ENCODE measurements at regions not wholly inside any gene's neighbourhood (a gene's known extent, or its start where the extent isn't known, plus 50 kb on each side); places are given as distances from the start of the nearest gene placed in this dataset.

DNA sequence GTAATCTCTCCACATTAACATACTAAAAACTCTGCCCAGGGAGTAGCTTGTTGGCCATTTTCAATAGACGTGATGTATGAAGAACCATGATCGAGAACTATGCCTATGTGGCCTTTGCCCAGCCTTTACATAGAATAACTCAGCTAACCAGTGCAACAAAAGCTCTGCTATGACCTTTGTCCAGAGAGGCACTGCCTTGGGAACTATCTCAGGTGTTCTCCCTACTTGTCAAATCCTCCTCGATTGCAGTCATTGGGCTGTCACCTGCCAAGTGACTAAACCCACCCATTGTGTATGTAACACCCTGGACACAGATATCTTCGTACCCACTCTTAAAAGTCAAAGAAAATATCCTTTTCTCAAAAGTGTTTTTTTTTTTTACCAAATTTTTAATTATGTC is 610.3 kb upstream of the GALNTL6 start:
- DNase-seq (ENCODE audit: extremely low read depth, low read depth), result no peak

DNA sequence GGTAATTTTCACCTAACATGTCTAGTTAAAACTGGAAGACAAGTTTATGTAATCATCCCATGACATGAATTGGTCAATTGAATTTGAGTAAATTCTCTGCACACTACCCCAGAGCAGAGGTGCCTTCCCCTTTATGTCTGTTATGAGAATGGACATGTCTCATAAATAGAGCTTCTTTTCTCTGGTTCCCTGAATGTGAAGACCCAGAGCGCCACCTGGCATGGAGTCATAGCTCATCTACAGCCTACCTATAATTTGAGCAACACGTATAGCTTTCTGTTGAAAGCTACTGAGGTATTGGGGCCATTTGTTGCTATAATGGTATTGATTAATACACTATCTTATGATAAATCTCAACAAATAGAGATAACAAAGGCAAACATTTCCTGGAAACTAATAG is 626.5 kb upstream of the GALNTL6 start:
- peak; percentile 2 for DNase-seq (ENCODE audit: extremely low read depth, low read depth)

DNA sequence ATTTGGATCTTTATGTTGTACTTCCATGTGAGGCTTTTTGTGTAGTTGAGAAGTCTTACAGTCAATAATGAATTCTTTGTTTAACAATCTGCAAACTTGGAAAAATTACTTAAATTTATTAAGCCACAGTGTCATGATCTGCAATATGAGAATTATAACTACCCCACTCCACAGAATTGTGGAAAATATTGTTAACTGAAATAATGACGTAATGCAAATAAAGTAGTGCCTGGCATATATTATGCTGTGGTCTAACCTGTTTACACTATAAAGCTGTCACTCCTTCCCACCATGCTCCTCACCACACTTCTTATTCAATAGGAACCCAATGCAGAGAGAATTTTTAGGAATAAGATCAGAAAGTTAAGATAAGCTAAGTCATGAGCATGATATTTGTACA is 632.1 kb upstream of the GALNTL6 start:
- DNase-seq (ENCODE audit: extremely low read depth, low read depth), result no peak

DNA sequence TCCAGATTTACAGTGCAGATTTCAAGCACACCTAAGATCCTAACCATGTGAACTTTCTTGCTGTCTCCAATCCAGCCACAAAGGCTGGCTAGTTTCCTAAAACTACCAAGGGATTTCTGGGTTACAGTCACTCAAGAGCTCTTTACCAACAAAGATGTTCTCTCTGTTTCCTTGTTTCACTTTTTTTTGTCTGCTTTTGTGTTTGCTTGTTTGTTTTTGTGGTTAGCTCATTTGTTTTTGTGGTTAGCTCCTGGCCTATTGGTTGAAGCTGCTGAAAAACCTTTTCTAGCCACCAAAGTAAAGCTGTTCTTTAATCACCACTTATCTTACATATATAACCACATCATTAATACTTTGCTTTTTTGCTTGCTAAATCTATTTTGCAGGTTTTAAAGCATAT is 642.5 kb upstream of the GALNTL6 start:
- no peak for DNase-seq (ENCODE audit: extremely low read depth, low read depth)

DNA sequence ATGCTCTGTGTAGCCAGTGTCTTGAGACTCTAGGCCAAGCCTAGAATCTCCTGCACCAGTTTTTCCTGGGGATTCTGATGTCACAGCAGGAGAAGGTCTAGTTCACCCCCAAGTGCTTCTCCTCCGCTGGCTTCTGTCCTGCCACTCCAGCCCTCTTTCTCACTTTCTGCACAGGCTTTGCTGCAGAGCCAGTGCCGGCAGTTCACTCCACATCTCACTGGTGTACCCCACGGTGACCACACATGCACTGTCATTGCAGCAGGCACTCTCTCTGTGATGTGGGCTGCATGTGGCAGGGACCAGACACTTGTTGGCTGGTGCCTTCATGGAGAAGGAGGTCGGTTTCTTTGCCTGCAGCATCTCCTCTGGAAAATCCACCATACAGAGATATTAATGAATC is 643.8 kb upstream of the GALNTL6 start:
- no peak for DNase-seq (ENCODE audit: extremely low read depth, low read depth)

DNA sequence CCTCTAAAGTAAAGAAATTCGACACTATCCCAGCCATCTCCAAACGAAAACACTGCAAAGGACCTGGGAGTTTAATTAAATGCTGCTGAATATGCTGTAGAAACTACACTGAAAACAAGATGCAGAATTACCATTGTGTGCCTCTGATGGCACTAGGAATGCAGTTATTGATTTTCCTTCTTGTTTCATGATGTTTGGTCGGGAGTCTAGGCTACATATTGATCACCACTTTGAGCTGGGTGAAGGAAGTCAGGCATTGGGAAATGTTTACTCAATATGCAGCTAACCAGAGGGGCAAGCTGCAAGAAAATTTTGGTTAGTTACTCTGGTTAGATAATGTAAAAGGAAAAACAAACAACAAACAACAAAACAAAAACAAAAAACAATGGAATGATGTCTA is 650.7 kb upstream of the GALNTL6 start:
- DNase-seq (ENCODE audit: extremely low read depth, low read depth), result no peak

DNA sequence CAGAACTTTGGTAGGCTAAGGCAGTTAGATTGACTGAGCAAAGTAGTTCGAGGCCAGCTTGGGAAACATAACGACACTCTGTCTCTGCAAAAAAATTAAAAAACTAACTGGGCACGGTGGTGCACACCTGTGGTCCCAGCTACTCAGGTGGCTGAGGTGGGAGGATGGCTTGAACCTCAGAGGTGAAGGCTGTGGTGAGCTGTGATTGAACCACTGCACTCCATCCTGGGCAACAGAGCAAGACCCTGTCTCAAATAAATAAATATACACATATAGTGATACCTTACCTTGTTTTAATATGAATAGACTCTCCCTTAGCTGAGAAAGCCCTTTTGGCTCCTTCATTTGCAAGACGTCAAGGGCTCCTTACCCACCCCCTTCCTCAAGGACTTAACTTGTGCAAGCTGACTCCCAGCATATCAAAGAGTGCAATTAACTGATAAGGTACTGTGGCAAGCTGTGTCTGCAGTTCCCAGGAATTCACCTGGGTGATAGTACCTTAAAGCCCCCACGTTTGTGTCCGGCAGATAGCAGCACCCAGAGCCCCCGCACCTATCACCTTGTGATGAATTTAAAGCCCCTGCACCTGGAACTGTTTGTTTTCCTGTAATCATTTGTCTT is 655.6 kb upstream of the GALNTL6 start:
- no peak for DNase-seq (ENCODE audit: extremely low read depth, low read depth)

DNA sequence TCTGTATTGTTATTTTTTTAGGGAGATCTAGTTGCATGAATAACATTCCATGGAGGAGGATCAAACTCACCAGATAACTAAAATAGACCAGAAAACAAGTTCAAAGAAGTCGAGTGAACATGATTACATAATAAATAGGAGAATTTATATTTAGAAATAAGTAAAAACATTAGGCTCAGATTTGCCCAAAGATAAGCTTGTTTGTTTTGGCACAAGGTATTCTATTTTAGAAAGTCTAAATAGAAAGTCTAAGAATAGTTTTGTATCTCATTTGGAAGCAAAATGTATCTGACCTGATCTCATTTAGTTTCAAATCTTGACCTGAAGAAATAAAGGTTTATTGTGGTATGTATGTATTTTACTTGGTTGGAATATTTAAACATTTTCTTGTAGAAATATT is 670.6 kb upstream of the GALNTL6 start:
- no peak for DNase-seq (ENCODE audit: extremely low read depth, low read depth)

DNA sequence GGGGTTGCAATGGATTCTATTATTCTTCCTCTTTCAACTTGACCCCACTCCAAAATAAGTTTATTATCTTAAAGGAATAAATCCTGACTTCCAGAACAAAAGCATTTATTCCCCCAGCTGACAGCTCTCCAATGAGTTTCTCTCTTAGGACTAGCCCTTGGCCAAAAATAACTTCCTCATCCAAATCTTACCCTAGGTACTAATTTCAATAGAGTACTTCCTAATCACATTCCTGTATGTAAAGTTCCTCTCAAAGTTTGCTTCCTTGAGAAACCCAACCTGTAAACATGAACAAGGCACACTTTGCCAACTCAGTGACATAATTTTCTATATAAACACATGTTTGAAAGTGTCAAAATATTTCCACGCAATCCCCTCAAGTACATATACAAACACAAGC is 671.2 kb upstream of the GALNTL6 start:
- DNase-seq (ENCODE audit: extremely low read depth, low read depth), result no peak

DNA sequence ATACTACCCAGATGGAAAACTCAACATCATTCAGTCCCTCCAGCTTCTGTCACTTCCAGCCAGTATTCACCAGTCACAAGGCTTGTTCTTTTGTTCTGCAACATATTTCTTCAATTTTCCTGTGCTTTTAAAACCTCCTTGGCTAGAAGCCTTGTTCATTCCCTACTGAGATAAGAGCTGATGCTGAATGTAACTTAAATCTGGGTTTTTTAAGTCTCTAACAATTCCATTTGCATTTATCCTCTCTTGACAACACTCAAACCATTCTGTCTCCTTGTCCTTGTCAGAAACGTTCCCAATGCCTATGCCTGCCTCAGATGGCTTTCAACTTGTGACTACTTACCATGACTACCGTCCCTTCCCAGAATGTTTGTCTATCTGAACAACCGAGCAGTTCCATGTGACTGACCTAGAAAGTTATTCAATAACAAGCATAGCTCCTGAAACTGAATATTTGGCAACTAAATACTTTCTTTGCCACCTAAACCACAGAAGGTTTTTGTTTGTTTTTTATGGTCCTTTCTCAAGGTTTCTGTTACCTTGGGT is 682.9 kb upstream of the GALNTL6 start:
- no peak for DNase-seq (ENCODE audit: extremely low read depth, low read depth)

DNA sequence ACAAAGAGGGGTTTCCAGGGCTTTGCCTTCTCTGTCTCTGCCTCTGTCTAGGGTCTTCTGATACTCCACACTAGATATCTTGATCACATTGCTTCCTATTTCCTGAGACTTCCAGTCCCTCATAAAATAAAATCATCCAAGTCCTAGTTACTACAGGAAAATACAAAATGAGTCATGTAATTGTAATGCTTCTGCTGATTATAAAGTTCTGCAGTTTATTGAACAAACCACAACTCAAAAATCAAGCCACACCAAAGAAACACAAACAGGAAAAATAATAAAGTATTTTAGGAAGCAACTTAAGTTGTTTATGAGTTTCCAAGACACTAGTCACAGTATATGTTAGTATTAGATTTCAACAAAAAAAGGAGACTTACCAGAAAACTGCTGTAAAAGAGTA is 695.1 kb upstream of the GALNTL6 start:
- no peak for DNase-seq (ENCODE audit: extremely low read depth, low read depth)

DNA sequence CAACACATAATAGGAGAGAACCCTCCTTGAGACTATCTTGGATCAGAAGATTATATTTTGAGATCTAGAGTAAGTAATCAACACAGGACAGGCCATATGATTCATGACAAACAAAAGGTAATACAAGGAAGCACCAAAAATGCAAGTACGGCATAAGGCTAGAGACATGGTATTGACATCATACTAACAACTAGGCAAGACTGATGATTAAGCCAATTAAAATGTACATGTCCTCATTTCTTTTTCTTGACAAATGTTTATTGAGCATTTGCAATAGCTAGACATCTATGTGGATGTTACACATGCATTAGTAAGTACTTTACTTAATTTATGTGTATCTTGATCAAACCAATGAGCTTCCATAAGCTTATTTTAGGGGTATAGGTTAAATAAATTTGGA is 695.7 kb upstream of the GALNTL6 start:
- DNase-seq (ENCODE audit: extremely low read depth, low read depth), result no peak

DNA sequence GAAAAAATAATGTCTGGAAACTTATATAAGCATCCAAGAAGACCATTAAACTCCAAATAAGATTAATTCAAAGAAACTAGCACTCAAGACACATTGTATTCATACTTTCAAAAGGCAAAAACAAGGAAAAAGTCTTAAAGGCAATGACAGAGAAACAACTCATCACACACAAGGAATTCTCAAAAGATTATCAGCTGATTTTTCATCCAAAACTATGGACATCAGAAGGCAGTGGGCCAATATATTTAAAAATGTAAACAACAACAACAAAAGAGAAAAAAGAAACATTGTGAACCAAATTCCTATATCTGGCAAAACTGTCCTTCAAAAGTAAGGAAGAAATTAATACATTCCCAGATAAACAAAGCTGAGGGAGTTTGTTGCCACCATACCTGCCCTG is 711.4 kb upstream of the GALNTL6 start:
- no peak for DNase-seq (ENCODE audit: extremely low read depth, low read depth)

DNA sequence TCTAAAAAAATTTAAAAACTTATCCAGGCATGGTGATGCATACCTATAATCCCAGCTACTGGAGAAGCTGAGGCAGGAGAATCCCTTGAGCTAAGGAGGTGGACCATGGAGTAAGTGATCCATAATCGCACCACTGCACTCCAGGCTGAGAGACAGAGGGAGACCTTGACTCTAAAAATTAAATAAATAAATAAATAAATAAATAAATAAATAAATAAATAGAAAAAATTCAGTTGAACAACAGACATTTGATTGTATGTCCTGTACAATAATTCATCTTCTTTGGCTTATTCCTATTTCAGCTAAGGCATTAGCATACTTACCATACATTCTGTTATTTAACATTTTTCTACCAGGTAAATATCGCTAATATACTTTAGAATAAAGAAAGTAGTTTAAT is 726.1 kb upstream of the GALNTL6 start:
- no peak for DNase-seq (ENCODE audit: extremely low read depth, low read depth)

DNA sequence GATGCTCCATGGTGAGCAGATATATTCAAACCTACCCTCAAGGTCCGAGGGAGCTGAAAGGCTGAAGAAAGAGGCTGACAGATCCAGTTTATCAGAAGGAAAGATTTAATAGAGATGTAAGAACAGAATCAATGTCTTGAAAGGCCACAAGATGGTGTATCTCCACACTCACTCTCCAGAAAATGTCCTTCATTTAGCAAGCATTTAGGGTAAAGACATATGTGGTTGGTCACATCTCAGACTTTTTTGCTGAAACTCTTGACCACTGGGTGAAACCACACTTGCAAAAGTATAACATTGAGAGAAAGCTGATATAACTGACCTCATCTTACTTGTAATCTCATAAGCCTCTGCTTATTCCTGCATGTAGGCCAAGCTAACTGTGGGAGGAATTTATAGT is 745.8 kb upstream of the GALNTL6 start:
- no peak for DNase-seq (ENCODE audit: extremely low read depth, low read depth)

DNA sequence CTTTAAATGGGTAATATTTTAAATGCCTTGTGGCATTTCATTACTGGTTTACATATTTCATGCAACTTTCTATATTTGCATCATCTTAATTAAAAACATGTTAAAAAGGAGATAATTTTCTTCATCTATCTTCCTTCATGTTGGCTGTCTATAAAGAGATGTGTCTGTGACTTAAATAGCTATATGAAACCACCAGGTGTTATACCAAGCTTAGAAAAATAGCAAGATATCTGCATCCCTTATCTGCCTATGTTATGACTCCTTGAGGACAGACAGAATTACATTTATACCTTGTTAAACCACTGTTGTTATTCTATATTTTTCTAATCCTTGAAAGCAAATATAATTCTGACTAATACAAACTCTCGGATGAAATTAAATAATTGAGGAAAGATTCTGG is 763.8 kb upstream of the GALNTL6 start:
- DNase-seq (ENCODE audit: extremely low read depth, low read depth), result no peak

DNA sequence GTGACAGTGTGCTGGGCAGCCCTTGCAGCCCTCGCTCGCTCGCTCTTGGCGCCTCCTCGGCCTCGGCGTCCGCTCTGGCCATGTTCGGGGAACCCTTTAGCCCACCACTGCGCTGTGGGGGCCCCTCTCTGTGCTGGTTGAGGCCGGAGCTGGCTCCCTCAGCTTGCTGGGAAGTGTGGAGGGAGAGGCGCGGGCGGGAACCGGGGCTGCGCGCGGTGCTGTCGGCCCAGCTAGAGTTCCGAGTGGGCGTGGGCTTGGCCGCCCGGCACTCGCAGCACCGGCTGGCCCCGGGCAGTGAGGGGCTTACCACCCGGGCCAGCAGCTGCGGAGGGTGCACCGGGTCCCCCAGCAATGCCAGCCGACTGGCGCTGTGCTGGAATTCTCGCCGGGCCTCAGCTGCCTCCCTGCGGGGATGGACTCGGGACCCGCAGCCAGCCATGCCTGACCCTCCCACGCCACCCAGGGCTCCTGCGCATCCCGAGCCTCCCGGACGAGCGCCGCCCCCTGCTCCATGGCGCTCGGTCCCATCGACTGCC is 770.1 kb upstream of the GALNTL6 start:
- DNase-seq (ENCODE audit: extremely low read depth, low read depth), result no peak

DNA sequence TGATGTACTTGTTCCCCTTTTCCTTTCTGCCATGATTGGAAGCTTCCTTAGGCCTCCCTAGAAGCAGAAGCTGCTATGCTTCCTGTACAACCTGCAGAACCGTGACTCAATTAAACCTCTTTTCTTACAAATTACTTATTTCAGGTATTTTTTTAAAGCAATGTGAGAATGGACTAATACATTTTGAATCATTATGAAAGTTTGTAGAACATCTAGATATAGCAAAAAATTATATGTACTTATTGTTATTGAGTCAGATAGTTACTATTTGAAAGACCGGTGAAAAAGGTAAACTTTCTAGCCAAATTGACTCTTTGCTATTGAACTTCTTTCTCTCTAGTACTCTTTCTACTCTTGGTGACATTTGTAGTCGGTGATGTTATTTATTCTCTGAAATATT is 777.3 kb upstream of the GALNTL6 start:
- DNase-seq (ENCODE audit: extremely low read depth, low read depth), result no peak

DNA sequence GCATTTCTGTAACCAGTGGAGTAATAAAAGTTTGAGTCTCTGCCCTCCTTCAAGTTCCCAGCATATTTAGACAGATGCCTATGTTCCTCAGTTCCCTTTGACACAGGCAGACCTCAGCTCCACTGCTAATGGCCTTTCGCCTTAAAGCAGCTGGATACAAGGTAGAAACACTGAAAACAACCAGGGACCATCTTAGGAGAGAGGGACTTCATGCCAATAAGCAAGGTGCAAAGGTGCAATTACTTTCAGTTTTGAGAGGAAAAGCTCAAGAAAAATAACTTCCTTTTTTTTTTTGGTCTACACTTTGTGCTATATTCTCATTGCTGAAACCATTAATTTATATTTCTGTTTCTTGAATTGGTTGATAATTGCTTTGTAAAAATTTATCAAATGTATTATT is 781.9 kb upstream of the GALNTL6 start:
- DNase-seq (ENCODE audit: extremely low read depth, low read depth), result no peak

DNA sequence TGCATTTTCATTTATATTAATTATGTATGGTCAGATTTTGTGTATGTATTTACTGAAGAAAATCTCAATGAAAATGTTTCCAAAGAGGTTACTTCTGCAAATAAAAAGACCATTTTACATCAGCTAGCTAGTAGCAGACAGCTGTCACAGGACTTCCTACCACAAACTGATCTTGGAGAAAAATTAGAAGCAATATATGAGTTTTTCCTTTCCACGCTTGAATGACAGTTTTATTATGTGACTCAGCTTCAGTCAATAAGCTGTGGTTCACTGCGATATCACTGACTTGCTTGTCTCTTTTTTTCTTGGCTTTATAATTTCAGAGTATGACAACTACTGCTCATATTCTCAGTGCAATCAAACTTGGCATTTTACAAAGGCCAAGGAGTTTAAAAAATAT is 787.4 kb upstream of the GALNTL6 start:
- peak; percentile 9 for DNase-seq (ENCODE audit: extremely low read depth, low read depth)

DNA sequence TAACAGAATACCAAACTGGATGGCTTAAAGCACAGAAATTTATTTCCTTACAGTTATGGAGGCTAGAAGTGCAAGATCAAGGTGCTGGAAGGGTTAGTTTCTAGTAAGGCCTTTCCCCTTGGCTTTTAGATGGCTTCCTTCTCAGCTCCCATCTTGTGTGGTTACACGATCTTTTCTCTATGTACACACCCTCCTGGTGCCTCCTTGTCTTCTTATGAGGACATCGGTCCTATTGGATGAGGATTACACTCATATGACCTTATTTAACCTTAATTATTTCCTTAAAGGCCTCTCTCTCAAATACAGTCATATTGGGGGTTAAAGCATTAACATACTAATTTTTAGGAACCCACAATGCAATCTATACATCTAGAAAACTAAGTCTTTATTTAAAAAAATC is 787.9 kb upstream of the GALNTL6 start:
- no peak for DNase-seq (ENCODE audit: extremely low read depth, low read depth)

DNA sequence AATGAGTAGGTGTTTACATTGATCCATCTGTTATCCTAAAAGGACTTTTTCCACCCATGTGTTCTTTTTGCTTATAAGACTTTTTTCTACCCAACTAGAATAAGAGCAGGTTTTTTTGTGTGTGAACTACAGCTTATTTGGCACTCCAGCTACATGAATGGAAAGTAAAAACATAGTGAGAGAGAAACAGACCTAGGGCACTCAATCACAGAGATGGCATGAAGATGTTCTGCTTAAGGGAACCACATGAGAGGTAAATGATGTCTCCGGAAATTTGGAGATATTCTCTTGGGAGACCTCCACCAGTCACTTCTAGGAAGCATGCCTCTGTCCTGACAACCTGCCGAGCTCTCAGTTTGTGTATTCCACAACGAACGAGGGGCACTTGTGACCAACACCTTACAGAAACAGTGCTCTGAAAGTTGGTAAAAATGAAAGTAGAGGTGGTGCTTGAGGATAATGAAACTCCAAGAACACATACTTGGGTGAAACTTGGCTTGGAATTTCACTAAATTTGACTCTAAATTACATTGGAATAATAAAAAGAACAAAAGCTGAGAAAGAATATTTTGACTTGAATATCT is 788.4 kb upstream of the GALNTL6 start:
- no peak for DNase-seq (ENCODE audit: extremely low read depth, low read depth)

DNA sequence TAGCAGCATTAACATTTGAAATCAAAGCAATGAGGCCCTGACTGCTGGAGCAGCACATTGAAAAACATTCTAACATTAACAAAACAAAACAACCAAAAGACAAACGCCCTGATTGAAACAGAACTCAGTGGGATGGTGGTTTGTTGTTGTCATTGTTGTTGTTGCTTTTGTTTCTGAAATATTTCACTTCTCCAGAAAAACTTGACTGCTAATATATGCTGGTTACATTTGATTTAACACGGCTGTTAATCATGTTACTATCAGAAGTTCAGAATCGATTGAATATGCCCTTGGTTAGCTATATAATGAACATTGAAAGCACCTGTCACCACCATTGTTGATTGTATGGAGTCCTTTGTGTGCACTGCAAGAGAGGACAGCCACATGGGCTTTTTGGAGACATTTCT is 790.4 kb upstream of the GALNTL6 start:
- DNase-seq (ENCODE audit: extremely low read depth, low read depth), result no peak

Data from NCI-H460 (cell line).